Adrenal gland (tissue), 5 donors: ENCODE measurements at regions not wholly inside any gene's neighbourhood (a gene's known extent, or its start where the extent isn't known, plus 50 kb on each side); places are given as distances from the start of the nearest gene placed in this dataset.

Source experiments
- CTCF ChIP-seq, 6 experiments: fragments of 450-650 bp in 4 of 6; fragments of 200-600 bp in 2 of 6; sonication (generic) in 1 of 6; IDR thresholded peaks; 1 replicate in 5 of 6; 2 replicates in 1 of 6; pipeline versions ENCODE4 v1.5.1 to v1.8.0; 2016 to 2021; ENCODE audit warnings: antibody characterized with exemption in 6 of 6, mild to moderate bottlenecking in 2 of 6, moderate library complexity in 1 of 6
- POLR2A ChIP-seq, 2 donors: fragments of 450-650 bp; IDR thresholded peaks; one replicate each; pipeline ENCODE4 v1.6.1; 2017; ENCODE audit warnings: antibody characterized with exemption in 2 of 2, mild to moderate bottlenecking in 2 of 2, moderate library complexity in 1 of 2
- donor health status: DM: no; HTN: no; CAD: no.

GRCh38 chr15:39114690-39115378, 466.0 kb upstream of the THBS1 start:
- TF ChIP-seq POLR2A (IDR thresholded peaks at IDR 0.05): no peak
- TF ChIP-seq CTCF (IDR thresholded peaks at IDR 0.05): no peak
